ENCODE measurements at regions not wholly inside any gene's neighbourhood (a gene's known extent, or its start where the extent isn't known, plus 50 kb on each side); places are given as distances from the start of the nearest gene placed in this dataset.

DNA sequence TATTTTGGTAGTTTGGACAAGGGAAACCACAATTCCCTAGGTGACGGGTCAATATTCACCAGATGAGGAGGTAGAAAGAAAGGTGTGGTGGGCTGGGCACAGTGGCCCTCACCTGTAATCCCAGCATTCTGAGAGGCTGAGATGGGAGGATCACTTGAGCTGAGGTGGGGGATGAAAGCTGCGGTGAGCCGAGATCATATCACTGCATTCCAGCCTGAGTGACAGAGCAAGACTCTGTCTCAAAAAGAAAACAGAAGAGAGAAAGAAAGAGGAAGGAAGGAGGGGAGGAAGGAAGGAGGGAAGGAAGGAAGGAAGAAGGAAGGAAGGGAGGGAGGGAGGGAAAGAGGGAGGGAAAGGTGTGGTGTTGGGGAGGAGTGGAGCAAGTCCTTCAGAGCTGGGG is 56.1 kb upstream of the RNF7 start:
- TF ChIP-seq, protein P1, sequence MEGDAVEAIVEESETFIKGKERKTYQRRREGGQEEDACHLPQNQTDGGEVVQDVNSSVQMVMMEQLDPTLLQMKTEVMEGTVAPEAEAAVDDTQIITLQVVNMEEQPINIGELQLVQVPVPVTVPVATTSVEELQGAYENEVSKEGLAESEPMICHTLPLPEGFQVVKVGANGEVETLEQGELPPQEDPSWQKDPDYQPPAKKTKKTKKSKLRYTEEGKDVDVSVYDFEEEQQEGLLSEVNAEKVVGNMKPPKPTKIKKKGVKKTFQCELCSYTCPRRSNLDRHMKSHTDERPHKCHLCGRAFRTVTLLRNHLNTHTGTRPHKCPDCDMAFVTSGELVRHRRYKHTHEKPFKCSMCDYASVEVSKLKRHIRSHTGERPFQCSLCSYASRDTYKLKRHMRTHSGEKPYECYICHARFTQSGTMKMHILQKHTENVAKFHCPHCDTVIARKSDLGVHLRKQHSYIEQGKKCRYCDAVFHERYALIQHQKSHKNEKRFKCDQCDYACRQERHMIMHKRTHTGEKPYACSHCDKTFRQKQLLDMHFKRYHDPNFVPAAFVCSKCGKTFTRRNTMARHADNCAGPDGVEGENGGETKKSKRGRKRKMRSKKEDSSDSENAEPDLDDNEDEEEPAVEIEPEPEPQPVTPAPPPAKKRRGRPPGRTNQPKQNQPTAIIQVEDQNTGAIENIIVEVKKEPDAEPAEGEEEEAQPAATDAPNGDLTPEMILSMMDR (IDR thresholded peaks at IDR 0.05; ENCODE audit: low read length): no peak
- TF ChIP-seq EZH2 (IDR thresholded peaks at IDR 0.05; ENCODE audit: borderline replicate concordance, low read length): no peak
